NOMO-1 treated with DMSO at 0.1 percent for 48 hours (cell line): ENCODE measurements at regions not wholly inside any gene's neighbourhood (a gene's known extent, or its start where the extent isn't known, plus 50 kb on each side); places are given as distances from the start of the nearest gene placed in this dataset.
"Not testable (repeated sequence)": the region's sequence is repeated elsewhere in the genome, so short reads cannot be mapped to it uniquely, and the experiment has no call there.

ENCODE experiments used
- DNase-seq: peaks from one replicate; lab custom pipeline; 2025; ENCODE audit not compliant: unreplicated experiment; lab: John Stamatoyannopoulos, UW

GRCh38 chr13:86409466-86410241 is 610.4 kb upstream of the SLITRK6 start:
- no peak for DNase-seq

- no peak for DNase-seq
Measured at GRCh38 chr13:86425170-86425815, 626.1 kb upstream of the SLITRK6 start.

DNA sequence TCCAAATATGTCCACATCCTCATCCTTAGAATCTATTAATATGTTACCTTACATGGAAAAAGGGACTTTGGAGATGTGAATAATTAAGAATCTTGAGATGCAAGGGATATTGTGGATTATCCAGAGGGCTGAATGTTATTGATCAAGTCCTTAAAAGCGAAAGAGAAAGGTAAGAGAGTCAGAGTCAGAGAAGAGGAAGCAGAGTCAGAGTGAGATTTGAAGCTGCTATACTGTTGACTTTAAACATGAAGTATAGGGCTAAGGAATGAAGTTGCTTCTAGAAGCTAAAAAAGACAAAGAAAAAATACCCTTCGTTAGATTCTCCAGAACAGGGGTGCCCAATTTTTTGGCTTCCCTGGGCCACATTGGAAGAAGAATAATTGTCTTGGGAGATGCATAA is 627.2 kb upstream of the SLITRK6 start:
- no peak for DNase-seq

DNA sequence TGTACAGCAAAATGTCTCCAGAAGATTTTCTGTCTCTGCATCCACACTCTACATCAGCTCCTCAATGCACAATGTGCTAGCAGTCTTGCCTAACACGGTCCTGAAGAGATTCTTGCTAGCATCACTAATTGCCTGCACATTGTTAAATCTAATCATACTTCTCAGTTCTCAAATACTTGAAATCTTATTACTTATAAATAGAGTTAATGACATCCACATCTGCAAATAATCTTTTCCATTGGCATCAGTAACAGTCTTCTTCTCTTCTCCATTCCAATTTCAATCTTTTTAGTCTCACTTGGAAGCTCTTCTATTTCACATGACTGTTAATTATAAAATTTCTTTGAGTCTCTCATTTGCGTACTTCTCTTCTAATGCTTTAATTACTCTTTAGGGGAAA is 630.5 kb upstream of the SLITRK6 start:
- no peak for DNase-seq

DNA sequence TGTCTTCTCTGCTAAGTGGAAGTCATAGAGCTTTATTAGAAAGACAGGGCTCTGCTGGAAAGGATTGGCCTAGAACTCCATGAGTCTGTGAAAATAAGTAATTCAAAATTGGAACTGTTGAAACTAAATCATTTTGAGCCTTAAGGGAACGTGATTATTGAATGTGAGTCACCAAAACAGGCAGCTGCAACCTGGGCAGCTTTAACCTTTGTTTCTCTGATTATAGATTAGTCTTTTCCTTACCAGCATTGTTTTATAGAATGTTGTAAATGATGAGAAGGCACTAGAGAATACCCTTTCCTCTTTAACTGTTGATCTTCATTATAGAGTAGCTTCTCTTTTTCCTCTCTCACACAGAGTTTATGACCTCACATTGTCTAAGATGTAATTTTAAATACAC is 638.8 kb upstream of the SLITRK6 start:
- DNase-seq = no peak

- no peak for DNase-seq
Measured at GRCh38 chr13:86445206-86445605, 646.0 kb upstream of the SLITRK6 start.

DNA sequence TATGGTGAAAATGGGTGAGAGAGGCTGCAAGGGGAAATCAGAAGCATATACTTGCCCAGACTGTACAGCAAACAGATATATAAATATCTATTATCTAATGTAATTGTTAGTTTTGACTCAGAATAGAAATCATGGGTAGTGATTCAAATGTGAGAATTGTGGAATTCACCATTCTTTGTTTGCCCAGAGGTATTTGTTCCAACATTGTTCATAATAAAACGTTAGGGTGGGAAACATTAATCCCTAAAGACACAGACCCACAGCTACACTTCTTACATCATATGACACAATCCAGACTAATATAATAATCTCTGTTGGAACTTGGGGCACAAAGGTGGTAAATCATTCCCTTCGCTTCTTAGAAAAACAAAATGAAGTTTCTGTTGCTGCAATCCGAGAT is 646.5 kb upstream of the SLITRK6 start:
- no peak for DNase-seq

DNA sequence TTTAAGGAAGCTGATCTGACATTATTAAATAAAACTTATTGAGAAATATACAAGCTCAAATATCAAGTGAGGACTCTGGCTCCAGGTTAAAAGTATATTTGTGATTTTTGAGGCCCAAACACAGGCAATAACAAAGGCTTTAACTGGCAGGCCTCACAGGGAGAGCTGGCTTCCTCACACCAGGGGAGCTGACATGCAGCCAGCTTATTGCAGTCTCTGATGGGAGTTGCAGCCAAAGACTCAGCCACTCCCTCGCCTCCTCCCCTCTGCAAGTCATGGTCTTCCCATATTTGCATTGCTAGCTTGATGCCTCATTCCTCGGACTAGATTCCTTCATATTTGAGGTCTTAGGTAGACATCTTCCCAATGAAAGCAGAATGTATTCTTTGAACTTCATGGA is 647.1 kb upstream of the SLITRK6 start:
- no peak for DNase-seq

- no peak for DNase-seq
Measured at GRCh38 chr13:86447479-86447878, 648.3 kb upstream of the SLITRK6 start.

GRCh38 chr13:86462011-86462410 is 662.8 kb upstream of the SLITRK6 start:
- DNase-seq = no peak

DNA sequence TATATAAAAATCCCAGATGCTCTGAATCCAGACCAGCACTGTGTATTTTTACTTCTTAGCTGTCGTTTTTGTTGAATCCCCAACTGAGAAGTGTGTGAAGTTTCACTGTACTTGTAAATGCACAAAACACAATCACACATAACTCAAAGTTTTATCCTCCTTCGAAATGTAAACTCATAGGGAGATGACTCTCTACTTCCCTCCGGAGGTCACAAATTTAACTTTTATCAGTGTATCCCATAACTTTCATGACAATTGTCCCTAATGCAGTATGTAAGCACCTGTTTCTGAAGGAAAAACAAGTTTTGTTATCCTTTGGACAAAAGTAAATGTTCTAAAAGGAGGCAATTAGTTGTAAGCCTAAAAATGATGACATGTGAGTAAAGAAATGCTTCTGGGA is 665.0 kb upstream of the SLITRK6 start:
- no peak for DNase-seq

DNA sequence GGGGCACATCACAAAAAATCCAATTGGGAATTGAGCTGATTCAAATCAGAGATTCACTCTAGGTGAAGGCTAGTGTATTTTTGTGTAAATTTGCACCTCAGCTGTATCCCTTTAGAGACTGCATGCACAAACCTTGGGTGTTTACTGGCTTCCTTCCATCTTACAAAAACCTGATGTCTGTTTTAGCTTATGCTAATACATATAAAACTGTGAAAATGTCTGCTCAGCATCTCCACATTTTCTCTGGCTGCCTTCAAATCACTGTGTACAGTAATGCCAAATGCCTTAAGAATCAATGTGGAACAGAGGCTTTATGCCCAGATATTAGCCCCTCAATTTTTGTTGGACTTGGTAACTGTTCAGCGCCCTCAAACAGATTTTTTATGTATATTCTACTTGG is 675.8 kb upstream of the SLITRK6 start:
- DNase-seq = no peak

DNA sequence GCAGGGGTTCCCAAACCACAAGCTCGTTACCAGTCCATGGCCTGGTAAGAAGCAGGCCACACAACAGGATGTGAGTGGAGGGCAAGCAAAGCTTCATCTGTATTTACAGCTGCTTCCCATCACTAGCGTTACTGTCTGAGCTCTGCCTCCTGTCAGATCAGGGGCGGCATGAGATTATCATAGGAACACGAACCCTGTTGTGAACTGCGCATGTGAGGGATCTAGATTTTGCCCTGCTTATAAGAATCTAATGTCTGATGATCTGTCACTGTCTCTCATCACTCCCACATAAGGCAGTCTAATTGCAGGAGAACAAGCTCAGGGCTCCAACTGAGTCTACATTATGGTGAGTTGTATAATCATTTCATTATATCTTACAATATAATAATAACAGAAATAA is 677.4 kb upstream of the SLITRK6 start:
- DNase-seq = no peak

DNA sequence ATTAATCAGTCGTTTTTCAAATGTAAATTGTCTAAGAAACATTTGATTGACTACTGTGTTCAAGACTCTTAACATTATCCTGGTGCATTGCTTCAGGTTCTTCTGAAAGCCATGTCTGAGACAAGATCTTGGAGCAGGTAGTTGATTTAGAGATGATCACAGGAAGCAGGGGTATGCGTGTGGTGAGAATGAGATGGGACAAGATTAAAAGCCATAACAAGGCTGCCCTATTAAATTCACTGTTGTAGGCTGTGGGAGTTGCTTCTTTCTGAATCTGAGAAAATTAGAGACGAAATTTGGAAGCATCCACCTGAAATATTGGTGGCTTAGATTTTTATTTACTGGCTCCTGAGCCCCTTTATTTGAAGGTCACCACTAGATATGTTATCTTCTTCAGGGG is 687.4 kb upstream of the SLITRK6 start:
- no peak for DNase-seq

- DNase-seq = no peak
Measured at GRCh38 chr13:86491121-86491520, 691.9 kb upstream of the SLITRK6 start.

GRCh38 chr13:86501931-86502330 is 702.7 kb upstream of the SLITRK6 start:
- not testable (repeated sequence) for DNase-seq

DNA sequence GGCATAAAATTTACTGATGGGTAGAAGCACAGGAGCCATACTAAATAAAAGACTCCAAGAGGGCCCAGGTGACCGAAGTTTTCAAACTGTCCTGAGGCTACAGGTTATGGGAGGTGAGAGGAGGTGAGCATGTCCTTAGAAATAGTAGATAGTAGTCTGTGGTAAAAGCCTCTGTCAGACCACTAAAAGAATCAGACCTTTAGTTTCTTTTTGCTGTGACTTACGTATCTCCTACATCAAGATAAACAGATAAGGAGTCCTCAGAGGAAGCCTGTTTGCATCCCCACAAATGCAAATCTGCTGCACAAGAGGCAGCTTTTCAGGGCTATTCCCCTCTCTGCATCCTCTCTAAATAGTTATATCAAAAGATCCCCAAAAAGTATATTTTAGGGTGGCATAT is 711.6 kb upstream of the SLITRK6 start:
- no peak for DNase-seq

- no peak for DNase-seq
Measured at GRCh38 chr13:86541461-86541860, 742.2 kb upstream of the SLITRK6 start.

DNA sequence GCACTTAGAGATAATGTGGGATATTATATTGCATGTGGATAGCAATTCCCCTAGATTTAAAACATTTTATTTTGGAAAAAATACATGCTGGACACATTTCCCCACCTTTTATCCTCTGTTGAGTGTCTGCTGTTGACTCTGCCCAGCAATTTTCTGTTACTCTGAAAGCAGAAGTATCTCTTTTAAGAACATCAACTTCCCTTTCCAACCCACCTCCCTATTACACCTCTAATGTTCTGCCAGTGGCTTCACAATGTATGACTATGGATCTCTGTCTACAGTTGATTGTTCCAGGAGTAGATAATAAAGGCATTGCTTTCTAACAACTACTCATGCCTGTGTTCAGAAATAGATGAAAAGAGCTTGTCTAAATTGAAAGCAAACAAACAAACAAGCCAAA is 754.8 kb upstream of the SLITRK6 start:
- peak; percentile 84 for DNase-seq

- DNase-seq = peak; percentile 36
Measured at GRCh38 chr13:86559901-86560300, 760.7 kb upstream of the SLITRK6 start.

- DNase-seq = no peak
Measured at GRCh38 chr13:86562866-86563265, 763.6 kb upstream of the SLITRK6 start.

DNA sequence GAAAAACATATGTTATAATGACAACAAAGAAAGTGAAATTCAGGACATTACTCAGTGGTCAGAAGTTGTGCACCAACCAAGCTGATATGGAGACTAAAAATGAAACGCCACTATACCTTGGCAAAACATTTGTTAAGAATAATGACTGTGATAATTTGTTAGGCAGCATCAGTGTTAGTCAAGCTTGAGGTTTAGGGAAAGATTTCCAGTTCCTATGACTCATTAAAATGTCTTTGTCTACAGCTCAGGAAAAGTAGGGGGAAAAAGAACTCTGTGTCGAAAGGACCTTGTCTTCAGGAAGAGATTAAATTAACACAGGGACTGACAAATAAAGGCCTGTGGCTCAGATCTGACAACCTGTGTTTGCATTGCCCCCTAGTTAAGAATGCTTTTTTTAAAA is 764.1 kb upstream of the SLITRK6 start:
- DNase-seq = no peak

DNA sequence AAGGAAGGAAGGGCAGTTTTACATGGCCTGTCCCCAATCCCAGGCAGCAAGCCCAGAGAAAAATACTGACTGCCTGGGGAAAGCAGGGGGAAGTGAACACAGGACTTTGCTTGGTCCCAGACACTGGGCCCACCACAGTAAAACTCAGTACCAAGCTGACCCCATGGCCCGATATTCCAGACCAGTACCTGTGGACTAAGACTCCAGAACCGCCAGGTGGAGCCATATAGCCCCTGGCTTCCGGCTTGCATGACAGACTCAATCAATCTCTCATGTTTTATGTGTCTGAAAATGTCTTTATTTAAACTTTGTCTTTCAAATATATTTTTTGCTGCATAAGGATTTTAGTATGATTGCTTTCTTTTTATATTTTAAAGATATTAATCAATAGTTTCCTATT is 767.9 kb upstream of the SLITRK6 start:
- no peak for DNase-seq
